ENCODE measurements at regions not wholly inside any gene's neighbourhood (a gene's known extent, or its start where the extent isn't known, plus 50 kb on each side); places are given as distances from the start of the nearest gene placed in this dataset.
A peak's percentile ranks its signal among the peaks of the same experiment; 100 is the strongest.

- no peak overlapping the region for H3K9ac ChIP-seq (ENCODE audit: low read depth in 1 of 3, low read length in 3 of 3)
- H3K27ac ChIP-seq (ENCODE audit: low read depth, low read length): no peak overlapping the region
- H3K27me3 ChIP-seq (ENCODE audit: control insufficient read depth in 3 of 3, insufficient read depth in 3 of 3, low read length in 3 of 3): no peaks in the 10 kb centered on the region
- H3K4me3 ChIP-seq (ENCODE audit: low read length in 3 of 3): no peak overlapping the region
- H3K36me3 ChIP-seq (ENCODE audit: control insufficient read depth in 3 of 3, insufficient read depth in 3 of 3, low read length in 3 of 3): no peaks in the 10 kb centered on the region
- H3K4me1 ChIP-seq (ENCODE audit: control insufficient read depth in 3 of 3, insufficient read depth in 3 of 3, low read length in 3 of 3): no peaks in the 10 kb centered on the region
- no peaks in the 10 kb centered on the region for H3K9me3 ChIP-seq (ENCODE audit: control insufficient read depth in 3 of 3, low read length in 3 of 3)
These were observed 214.0 kb downstream of the DLEU7 start for GRCh38 chr13:50629497-50629896.

GRCh38 chr13:50629966-50630365 is 213.5 kb downstream of the DLEU7 start:
- H3K4me3 ChIP-seq (ENCODE audit: low read length in 3 of 3): no peak overlapping the region
- no peaks in the 10 kb centered on the region for H3K36me3 ChIP-seq (ENCODE audit: control insufficient read depth in 3 of 3, insufficient read depth in 3 of 3, low read length in 3 of 3)
- H3K9me3 ChIP-seq (ENCODE audit: control insufficient read depth in 3 of 3, low read length in 3 of 3): no peaks in the 10 kb centered on the region
- no peak overlapping the region for H3K9ac ChIP-seq (ENCODE audit: low read depth in 1 of 3, low read length in 3 of 3)
- H3K27ac ChIP-seq (ENCODE audit: low read depth, low read length): no peak overlapping the region
- H3K27me3 ChIP-seq (ENCODE audit: control insufficient read depth in 3 of 3, insufficient read depth in 3 of 3, low read length in 3 of 3): no peaks in the 10 kb centered on the region
- H3K4me1 ChIP-seq (ENCODE audit: control insufficient read depth in 3 of 3, insufficient read depth in 3 of 3, low read length in 3 of 3): no peaks in the 10 kb centered on the region

- no peaks in the 10 kb centered on the region for H3K4me1 ChIP-seq (ENCODE audit: control insufficient read depth in 3 of 3, insufficient read depth in 3 of 3, low read length in 3 of 3)
- no peak overlapping the region for H3K9ac ChIP-seq (ENCODE audit: low read depth in 1 of 3, low read length in 3 of 3)
- no peak overlapping the region for H3K4me3 ChIP-seq (ENCODE audit: low read length in 3 of 3)
These were observed 212.5 kb downstream of the DLEU7 start for GRCh38 chr13:50631041-50631440.

GRCh38 chr13:50634339-50634738 is 209.2 kb downstream of the DLEU7 start:
- no peak overlapping the region for H3K9ac ChIP-seq (ENCODE audit: low read depth in 1 of 3, low read length in 3 of 3)
- H3K4me1 ChIP-seq (ENCODE audit: control insufficient read depth in 3 of 3, insufficient read depth in 3 of 3, low read length in 3 of 3): no peaks in the 10 kb centered on the region
- no peaks in the 10 kb centered on the region for H3K36me3 ChIP-seq (ENCODE audit: control insufficient read depth in 3 of 3, insufficient read depth in 3 of 3, low read length in 3 of 3)
- H3K27ac ChIP-seq (ENCODE audit: low read depth, low read length): no peak overlapping the region
- H3K27me3 ChIP-seq (ENCODE audit: control insufficient read depth in 3 of 3, insufficient read depth in 3 of 3, low read length in 3 of 3): no peaks in the 10 kb centered on the region
- no peaks in the 10 kb centered on the region for H3K9me3 ChIP-seq (ENCODE audit: control insufficient read depth in 3 of 3, low read length in 3 of 3)
- no peak overlapping the region for H3K4me3 ChIP-seq (ENCODE audit: low read length in 3 of 3)

More at GRCh38 chr13:50631041-50631440, 212.5 kb downstream of the DLEU7 start:
- no peak overlapping the region for H3K27ac ChIP-seq (ENCODE audit: low read depth, low read length)
- H3K27me3 ChIP-seq (ENCODE audit: control insufficient read depth in 3 of 3, insufficient read depth in 3 of 3, low read length in 3 of 3): no peaks in the 10 kb centered on the region
- no peaks in the 10 kb centered on the region for H3K9me3 ChIP-seq (ENCODE audit: control insufficient read depth in 3 of 3, low read length in 3 of 3)
- no peaks in the 10 kb centered on the region for H3K36me3 ChIP-seq (ENCODE audit: control insufficient read depth in 3 of 3, insufficient read depth in 3 of 3, low read length in 3 of 3)

- H3K9me3 ChIP-seq (ENCODE audit: control insufficient read depth in 3 of 3, low read length in 3 of 3): no peaks in the 10 kb centered on the region
These were observed 208.0 kb downstream of the DLEU7 start for GRCh38 chr13:50635504-50635903.

GRCh38 chr13:50636007-50636704 is 207.3 kb downstream of the DLEU7 start:
- no peaks in the 10 kb centered on the region for H3K4me1 ChIP-seq (ENCODE audit: control insufficient read depth in 3 of 3, insufficient read depth in 3 of 3, low read length in 3 of 3)
- no peak overlapping the region for H3K9ac ChIP-seq (ENCODE audit: low read depth in 1 of 3, low read length in 3 of 3)
- H3K4me3 ChIP-seq (ENCODE audit: low read length in 3 of 3): no peak overlapping the region
- no peaks in the 10 kb centered on the region for H3K36me3 ChIP-seq (ENCODE audit: control insufficient read depth in 3 of 3, insufficient read depth in 3 of 3, low read length in 3 of 3)
- H3K9me3 ChIP-seq (ENCODE audit: control insufficient read depth in 3 of 3, low read length in 3 of 3): no peaks in the 10 kb centered on the region
- peak overlapping the region; percentile 46 for H3K27ac ChIP-seq (ENCODE audit: low read depth, low read length)
- H3K27me3 ChIP-seq (ENCODE audit: control insufficient read depth in 3 of 3, insufficient read depth in 3 of 3, low read length in 3 of 3): no peaks in the 10 kb centered on the region

More at GRCh38 chr13:50635504-50635903, 208.0 kb downstream of the DLEU7 start:
- Histone ChIP-seq H3K27ac (ENCODE audit: low read depth, low read length) (peak overlapping the region; percentile 46), H3K9ac (ENCODE audit: low read depth in 1 of 3, low read length in 3 of 3) (no peak overlapping the region), H3K4me1 (ENCODE audit: control insufficient read depth in 3 of 3, insufficient read depth in 3 of 3, low read length in 3 of 3) (no peaks in the 10 kb centered on the region), H3K4me3 (ENCODE audit: low read length in 3 of 3) (no peak overlapping the region), H3K36me3 (ENCODE audit: control insufficient read depth in 3 of 3, insufficient read depth in 3 of 3, low read length in 3 of 3) (no peaks in the 10 kb centered on the region), H3K27me3 (ENCODE audit: control insufficient read depth in 3 of 3, insufficient read depth in 3 of 3, low read length in 3 of 3) (no peaks in the 10 kb centered on the region)

GRCh38 chr13:50643060-50643459 is 200.4 kb downstream of the DLEU7 start:
- no peak overlapping the region for H3K4me3 ChIP-seq (ENCODE audit: low read length in 3 of 3)
- H3K27me3 ChIP-seq (ENCODE audit: control insufficient read depth in 3 of 3, insufficient read depth in 3 of 3, low read length in 3 of 3): no peaks in the 10 kb centered on the region
- no peaks in the 10 kb centered on the region for H3K36me3 ChIP-seq (ENCODE audit: control insufficient read depth in 3 of 3, insufficient read depth in 3 of 3, low read length in 3 of 3)
- no peaks in the 10 kb centered on the region for H3K9me3 ChIP-seq (ENCODE audit: control insufficient read depth in 3 of 3, low read length in 3 of 3)
- no peak overlapping the region for H3K27ac ChIP-seq (ENCODE audit: low read depth, low read length)
- no peak overlapping the region for H3K9ac ChIP-seq (ENCODE audit: low read depth in 1 of 3, low read length in 3 of 3)
- H3K4me1 ChIP-seq (ENCODE audit: control insufficient read depth in 3 of 3, insufficient read depth in 3 of 3, low read length in 3 of 3): no peaks in the 10 kb centered on the region

- H3K4me3 ChIP-seq (ENCODE audit: low read length in 3 of 3): no peak overlapping the region
- H3K9me3 ChIP-seq (ENCODE audit: control insufficient read depth in 3 of 3, low read length in 3 of 3): no peaks in the 10 kb centered on the region
- H3K9ac ChIP-seq (ENCODE audit: low read depth in 1 of 3, low read length in 3 of 3): no peak overlapping the region
- no peaks in the 10 kb centered on the region for H3K27me3 ChIP-seq (ENCODE audit: control insufficient read depth in 3 of 3, insufficient read depth in 3 of 3, low read length in 3 of 3)
- no peaks in the 10 kb centered on the region for H3K36me3 ChIP-seq (ENCODE audit: control insufficient read depth in 3 of 3, insufficient read depth in 3 of 3, low read length in 3 of 3)
- H3K4me1 ChIP-seq (ENCODE audit: control insufficient read depth in 3 of 3, insufficient read depth in 3 of 3, low read length in 3 of 3): no peaks in the 10 kb centered on the region
- H3K27ac ChIP-seq (ENCODE audit: low read depth, low read length): no peak overlapping the region
These were observed 199.2 kb downstream of the DLEU7 start for GRCh38 chr13:50644081-50644871.

- Histone ChIP-seq H3K9ac (ENCODE audit: low read depth in 1 of 3, low read length in 3 of 3) (no peak overlapping the region), H3K27ac (ENCODE audit: low read depth, low read length) (no peak overlapping the region), H3K9me3 (ENCODE audit: control insufficient read depth in 3 of 3, low read length in 3 of 3) (no peaks in the 10 kb centered on the region), H3K27me3 (ENCODE audit: control insufficient read depth in 3 of 3, insufficient read depth in 3 of 3, low read length in 3 of 3) (no peaks in the 10 kb centered on the region), H3K4me3 (ENCODE audit: low read length in 3 of 3) (no peak overlapping the region), H3K4me1 (ENCODE audit: control insufficient read depth in 3 of 3, insufficient read depth in 3 of 3, low read length in 3 of 3) (no peaks in the 10 kb centered on the region), H3K36me3 (ENCODE audit: control insufficient read depth in 3 of 3, insufficient read depth in 3 of 3, low read length in 3 of 3) (no peaks in the 10 kb centered on the region)
These were observed 198.4 kb downstream of the DLEU7 start for GRCh38 chr13:50645092-50645491.

- Histone ChIP-seq H3K4me1 (ENCODE audit: control insufficient read depth in 3 of 3, insufficient read depth in 3 of 3, low read length in 3 of 3) (peaks cover 0 to 8% (median 6%) of the 10 kb centered on the region in 3 donors), H3K4me3 (ENCODE audit: low read length in 3 of 3) (no peak overlapping the region), H3K9ac (ENCODE audit: low read depth in 1 of 3, low read length in 3 of 3) (no peak overlapping the region), H3K27me3 (ENCODE audit: control insufficient read depth in 3 of 3, insufficient read depth in 3 of 3, low read length in 3 of 3) (no peaks in the 10 kb centered on the region), H3K27ac (ENCODE audit: low read depth, low read length) (no peak overlapping the region), H3K9me3 (ENCODE audit: control insufficient read depth in 3 of 3, low read length in 3 of 3) (no peaks in the 10 kb centered on the region), H3K36me3 (ENCODE audit: control insufficient read depth in 3 of 3, insufficient read depth in 3 of 3, low read length in 3 of 3) (no peaks in the 10 kb centered on the region)
These were observed 197.4 kb downstream of the DLEU7 start for GRCh38 chr13:50646070-50646469.
